ENCODE measurements at regions not wholly inside any gene's neighbourhood (a gene's known extent, or its start where the extent isn't known, plus 50 kb on each side); places are given as distances from the start of the nearest gene placed in this dataset.
"Not testable (repeated sequence)": the region's sequence is repeated elsewhere in the genome, so short reads cannot be mapped to it uniquely, and the experiment has no call there.

DNA sequence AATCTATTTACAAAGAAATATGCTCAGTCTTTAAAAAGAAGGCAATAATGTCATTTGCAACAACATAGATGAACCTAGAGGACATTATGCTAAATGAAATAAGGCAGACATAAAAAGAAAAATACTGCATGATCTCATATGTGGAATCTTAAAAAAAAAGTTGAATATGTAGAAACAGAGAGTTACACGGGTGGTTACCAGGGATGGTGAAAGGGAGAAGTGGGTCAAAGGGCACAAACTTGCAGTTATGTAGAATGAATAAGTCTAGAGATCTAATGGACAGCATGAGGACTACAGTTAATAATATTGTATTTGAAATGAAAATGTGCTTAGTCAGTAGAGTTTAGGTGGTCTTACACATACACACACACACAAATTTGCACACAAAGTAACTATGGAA lies 88.2 kb upstream of the CCDC71L start:
- no peak for DNase-seq

DNA sequence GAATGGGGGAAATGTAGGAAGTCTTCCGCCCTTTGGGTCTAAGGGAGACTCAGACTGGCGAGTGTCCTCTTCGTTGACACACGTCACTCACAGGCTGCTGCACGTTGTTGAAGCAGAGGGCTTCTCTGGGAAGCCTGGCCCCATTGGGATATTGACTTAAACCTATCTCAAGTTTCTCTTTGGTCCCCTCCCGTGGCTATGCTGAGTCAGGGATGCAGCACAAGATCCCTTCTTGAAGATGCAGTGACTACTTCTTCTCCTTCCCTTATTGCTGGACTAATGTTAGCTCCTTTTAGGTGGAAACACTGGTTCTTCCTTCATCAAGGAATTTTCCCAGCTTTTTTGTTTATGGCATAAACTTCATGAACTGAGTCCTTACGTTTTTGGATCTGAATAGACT lies 89.8 kb upstream of the CCDC71L start:
- no peak for DNase-seq

DNA sequence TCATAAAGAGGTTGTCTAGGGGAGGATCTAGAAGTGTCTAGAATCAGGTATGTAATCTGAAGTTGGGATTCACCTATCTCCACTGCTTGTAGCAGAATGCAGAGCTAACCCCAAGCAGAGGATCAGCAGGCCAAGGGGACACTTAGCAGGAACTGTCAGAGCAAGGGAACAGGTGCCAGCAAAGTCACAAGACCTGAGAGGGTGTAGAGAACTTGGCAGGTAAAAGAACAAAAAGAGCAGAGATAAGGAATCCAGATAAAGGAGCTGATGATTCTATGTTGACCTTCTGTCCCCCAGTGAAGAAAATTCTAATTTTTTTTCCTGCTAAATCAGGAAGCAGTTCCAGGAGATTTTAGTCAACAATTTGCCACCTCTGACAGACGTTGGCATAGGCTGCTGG lies 91.4 kb upstream of the CCDC71L start:
- no peak for DNase-seq

DNA sequence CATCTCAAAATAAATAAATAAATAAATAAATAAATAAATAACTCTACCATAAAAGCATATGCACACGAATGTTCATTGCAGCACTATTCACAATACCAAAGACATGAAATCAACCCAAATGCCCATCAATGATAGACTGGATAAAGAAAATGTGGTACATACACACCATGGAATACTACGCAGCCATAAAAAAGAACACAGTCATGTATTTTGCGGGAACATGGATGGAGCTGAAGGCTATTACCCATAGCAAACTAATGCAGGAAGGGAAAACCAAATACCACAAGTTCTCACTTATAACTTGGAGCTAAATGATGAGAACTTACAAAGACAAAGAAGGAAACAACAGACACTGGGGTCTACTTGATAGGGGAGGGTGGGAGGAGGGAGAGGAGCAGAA lies 94.1 kb upstream of the CCDC71L start:
- DNase-seq, result not testable (repeated sequence)

DNA sequence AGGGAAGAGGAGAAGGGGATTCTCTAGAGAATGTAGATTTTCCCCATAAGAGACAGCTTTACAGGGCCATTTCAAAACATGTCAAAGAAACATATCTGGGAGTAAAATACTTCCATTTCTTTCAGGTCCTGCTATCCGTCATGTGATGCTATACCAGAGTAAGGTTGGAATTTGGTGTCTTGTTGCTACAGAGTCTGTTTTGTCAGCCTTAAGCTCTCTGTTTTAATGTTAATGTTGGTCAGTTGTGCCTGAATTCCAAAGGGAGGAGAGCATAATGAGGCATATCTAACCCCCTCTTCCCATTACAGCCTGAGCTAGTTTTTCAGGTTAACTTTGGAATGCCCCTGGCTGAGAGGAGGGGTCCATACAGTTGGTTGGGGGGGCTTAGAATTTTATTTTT lies 94.7 kb upstream of the CCDC71L start:
- DNase-seq, result no peak

DNA sequence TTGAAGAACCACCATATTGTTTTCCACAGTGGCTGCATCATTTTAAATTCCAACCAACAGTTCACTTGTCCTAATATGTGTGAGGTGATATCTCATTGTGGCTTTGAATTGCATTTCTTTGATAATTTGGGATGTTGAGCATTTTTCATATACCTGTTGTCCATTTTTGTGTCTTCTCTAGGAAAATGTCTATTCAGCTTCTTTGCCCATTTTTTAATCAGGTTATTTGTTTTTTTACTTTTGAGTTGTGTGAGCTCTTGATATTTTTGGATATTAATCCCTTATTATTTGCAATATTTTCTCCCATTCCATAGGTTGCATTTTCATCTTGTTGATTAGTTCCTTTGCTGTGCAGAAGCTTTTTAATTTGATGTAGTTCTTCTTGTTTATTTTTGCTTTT lies 95.1 kb upstream of the CCDC71L start:
- no peak for DNase-seq

DNA sequence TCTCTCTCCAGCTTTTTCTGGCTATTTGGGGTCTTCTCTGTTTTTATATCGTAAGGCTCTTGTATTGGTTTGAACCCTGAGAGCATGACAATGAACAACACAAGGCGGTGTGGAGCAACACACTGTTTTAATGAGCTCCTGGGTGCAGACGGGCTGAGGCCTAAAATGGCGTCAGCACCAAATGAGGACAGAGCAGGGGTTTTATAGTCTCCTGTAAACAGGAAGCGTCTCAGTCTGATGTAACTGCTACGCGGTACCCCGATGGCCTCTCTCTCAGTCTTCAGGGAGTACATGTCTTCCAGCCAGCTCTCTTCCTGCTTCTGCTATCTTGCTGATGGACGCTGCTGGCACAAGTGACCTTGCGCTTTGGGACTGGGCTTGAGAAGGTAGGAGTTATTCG lies 95.9 kb upstream of the CCDC71L start:
- no peak for DNase-seq

DNA sequence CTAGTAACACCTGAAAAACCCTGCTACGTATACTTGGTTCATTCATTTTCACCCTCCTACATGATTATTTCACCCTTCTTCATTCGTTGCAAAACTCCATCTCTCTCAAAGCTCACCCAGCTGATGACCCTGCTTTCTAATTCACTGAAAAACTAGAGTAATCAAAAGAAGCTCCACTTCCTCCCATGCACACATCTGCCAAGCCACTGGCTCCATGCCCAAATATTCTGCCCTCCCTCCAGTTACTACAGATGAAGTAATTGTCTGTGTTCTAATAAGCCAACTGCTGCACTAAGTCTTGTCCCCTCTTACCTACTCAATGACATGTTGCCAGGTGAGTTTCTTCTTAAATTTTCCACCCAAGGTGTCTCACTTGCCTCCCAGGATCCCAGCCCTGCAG lies 96.9 kb upstream of the CCDC71L start:
- DNase-seq, result peak in 2 of 3 donors; percentile 20 to 42

DNA sequence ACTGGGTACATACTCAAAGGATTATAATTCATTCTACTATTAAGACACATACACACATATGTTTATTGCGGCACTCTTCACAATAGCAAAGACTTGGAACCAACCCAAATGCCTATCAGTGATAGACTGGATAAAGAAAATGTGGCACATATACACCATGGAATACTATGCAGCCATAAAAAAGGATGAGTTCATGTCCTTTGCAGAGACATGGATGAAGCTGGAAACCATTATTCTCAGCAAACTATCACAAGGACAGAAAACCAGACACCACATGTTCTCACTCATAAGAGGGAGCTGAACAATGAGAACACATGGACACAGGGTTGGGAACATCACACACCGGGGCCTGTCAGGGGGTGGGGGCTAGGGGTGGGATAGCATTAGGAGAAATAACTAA lies 101.9 kb upstream of the CCDC71L start:
- not testable (repeated sequence) for DNase-seq

DNA sequence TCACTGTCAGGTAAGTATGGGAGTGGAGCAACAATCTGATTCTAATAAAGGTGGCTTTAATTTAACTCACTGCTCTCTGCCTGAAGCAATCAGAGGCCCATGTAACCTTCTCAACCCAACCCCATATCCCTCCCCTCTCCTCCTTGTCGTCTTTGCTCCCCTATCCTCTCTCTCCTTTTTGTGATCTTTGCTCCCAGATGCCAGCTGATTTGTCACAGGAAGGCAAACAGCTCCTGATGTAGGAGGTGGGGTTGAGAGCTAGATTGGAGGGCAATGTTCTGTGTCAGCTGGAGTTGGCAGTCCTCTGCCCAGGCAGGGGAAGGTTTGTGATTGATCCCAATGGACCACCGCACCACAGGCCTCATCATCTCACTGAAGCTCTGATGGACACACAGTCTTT lies 101.4 kb upstream of the PIK3CG start:
- no peak for DNase-seq

DNA sequence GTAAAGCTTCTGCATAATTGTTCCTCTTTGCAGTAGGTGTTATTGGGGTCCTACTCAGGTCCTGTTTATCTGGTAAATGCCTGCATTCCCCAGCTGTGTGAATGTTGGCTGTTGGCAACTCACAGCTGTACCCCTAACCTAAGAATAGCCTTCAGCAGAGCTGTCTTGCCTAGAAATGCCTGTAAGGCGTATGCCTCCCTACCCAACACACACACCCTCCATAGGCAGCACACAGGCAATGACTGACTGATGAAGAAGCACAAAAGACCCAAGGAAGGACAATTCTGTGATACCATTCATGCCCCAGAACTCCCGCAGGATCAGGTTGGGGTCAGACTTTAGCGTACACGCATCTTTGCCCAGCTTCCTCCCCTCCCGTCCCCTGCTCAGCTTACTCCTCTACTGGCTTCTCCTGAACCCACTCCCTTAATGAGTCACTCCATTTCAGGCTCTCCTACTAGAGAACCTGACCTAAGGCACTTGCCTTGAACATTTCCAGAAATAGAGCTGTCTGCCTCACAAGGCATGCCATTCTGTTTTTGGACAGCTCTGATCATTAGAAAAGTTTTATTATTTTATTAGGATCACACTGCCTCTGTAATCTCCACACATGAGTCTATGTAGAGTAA lies 99.2 kb upstream of the PIK3CG start:
- no peak for DNase-seq

DNA sequence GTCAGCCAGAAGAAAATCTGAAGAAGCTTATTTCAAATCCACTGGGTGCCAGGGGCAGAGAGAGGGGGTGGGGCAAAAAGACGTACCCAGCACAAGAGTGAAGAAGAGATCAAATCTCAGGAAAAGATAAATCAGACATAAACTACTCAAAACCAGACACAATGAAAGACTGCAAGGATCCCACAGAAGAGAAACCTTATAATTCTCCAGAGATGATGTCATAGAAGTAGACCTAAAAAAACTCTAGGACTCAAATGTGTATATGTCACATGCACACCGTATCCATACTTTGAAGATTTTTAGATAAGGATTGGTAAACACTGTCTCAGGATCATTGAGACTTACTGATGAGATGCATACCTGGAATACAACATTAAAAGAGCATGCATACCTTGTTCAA lies 98.5 kb upstream of the PIK3CG start:
- no peak for DNase-seq

DNA sequence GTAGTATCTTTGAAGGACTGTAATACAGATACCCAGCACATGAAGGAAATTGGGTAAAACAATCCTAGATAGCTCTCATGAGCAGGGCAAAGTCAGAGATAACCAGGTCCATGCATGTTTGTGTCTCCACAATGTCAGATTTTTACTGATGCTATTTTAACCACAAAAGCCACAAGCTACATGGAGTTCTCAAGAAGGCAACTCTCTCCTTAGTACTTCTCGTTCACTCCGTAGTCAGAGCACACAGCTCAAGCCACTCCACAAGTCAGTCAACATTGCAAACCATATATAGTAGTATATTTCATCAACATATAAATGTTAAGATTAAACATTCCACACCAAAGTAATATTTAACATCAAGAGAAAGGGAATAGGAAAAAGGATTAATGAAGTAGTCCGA lies 98.0 kb upstream of the PIK3CG start:
- DNase-seq, result peak in 1 of 3 donors; percentile 37

DNA sequence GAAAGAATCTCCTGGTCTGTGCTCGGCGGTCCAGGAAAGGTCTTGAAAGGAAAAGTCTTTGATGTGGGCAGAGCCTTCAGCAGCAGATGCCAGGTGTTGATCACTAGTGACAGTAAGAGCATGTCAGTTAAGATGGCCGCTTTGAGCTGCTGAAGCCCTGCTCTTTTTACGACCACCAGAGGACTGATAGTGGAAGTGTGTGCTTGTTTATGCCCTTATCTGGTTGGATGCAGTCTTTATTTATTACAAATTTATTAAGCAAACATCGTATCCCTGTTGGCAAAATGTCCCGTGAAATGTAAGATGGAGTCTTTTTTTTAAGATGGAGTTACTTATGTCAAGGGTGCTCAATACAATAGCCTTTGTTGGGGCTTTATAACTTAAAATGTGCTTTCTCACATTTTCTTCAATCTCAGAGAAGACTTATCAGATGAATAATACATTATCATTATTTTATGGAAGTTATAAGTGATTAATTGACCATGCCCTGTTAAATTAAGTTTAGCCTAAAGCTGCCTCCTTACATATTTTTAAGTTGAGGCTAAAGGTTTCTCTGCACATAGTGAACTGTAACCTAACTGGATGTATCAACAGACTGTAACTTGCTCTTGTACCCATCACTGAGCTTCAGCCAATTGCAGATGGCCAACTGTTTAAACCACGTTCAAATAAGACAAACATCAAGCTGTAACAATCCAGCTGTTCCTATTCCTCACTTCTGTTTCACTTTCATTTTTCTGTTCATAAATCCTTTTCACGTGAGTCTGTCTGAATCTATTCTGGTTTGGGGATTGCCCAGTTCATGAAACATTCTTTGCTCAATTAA lies 97.4 kb upstream of the PIK3CG start:
- DNase-seq, result no peak

DNA sequence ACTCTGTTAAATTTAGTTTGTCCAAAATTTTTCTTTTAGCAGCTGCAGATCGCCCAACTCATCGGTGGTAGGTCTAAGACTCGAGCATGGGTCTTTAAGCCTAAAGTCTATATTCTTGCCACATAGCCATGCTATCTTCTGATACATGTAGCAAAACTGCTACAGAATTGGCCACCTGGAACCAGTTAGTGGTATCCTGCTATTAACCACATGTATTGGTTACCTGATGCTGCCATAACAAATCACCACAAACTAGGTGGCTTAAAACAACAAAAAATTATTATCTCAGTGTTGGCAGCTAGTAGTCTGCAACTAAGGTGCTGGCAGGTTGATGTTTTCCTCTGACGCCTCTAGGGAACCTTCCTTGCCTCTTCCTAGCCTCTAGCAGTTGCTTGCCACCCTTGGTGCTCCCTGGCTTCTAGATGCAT lies 96.7 kb upstream of the PIK3CG start:
- DNase-seq, result no peak

DNA sequence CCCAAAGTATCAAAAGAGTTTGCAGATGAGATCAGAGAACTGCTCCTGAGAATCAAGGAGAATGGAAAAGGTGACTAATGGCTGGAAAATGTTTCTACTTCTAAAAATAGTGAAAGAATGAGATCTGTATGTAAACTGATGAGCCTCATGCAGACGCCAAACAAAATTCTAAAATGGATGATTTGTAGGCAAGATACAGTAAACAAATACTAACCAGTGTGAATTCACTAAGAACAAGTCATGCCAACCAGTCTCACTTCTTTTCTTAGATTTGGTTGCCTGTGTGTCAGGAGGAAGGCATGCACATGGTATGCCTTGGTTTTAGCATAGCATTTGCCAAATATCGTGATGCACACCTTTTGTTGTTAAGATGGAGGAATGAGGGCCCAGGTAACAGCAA lies 94.9 kb upstream of the PIK3CG start:
- peak in 1 of 3 donors; percentile 78 for DNase-seq

DNA sequence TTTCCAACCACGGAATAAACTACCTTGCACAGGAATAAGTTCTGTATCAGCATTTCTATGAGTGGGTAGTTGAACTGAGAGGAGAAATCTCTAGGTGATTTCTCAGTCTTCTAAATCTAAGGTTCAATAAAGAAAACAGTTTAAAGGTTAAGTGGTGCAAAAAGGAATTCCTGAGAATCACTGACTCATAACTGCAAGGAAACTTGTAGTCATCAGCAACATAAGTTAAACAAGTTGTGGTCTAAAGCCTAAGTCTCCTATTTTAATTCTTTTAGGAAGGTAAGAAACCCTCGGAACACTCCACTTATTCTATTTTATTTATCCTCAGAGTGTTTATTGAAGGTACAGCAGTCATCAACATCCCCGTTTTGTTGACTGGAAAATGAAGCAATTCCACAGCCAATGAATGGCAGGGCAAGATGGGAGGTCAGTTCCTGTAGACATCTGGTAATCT lies 92.4 kb upstream of the PIK3CG start:
- DNase-seq, result peak in 1 of 3 donors; percentile 51

DNA sequence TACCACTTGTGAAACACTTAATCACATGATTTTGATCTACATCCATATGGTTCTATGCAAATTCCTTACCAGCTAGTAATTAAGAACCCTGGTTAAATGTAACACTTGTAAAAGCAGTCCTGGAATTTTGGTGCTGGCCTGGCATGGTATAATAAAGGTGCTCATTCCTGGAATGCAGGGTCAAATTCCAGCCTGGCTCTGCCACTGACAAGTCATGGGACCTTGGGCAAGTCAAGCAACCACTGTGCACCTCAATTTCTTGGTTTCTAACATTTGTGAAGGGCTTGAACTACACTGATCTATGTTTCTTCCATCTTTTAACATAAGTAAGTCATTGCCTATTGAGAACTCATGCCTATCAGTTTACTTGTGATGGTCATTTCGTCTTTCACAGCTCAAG lies 91.9 kb upstream of the PIK3CG start:
- no peak for DNase-seq

DNA sequence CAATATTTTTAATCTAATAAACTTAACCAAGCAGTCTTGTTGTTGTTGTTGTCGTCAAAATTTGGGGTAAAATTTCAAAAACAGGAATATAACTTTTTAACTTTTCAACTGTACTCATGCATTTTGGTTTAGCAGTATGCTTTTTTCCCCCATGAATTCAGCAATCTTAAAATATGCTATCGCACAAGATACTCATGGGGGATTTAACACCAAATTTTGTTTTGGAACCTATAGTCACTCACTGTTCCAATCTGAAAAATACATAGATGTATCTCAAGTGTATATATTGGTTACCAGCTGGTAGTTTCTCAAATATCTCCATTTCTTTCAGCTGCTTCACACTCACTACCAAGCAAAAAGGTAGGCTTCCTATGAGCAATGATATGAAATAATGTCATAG lies 91.4 kb upstream of the PIK3CG start:
- DNase-seq, result no peak

DNA sequence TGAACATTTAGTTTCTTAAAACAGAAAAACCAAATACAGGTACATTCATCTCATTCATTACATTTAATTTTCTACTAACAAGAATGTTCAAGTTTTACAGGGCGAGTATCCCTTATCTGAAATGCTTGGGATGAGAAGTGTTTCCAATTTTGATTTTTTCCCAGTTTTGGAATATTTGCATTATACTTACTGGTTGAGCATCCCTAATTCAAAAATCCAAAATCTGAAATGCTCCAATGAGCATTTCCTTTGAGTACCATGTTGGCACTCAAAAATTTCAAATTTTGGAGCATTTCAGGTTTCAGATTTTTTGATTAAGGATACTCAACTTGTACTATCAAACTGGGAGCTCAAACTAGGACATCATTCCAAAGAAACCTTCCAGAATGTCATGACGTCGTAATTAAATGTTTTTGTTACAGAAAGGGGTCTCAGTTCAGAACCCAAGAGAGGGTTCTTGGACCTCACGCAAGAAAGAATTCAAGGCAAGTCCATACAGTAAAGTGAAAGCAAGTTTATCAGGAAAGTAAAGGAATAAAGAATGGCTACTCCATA lies 90.8 kb upstream of the PIK3CG start:
- no peak for DNase-seq

DNA sequence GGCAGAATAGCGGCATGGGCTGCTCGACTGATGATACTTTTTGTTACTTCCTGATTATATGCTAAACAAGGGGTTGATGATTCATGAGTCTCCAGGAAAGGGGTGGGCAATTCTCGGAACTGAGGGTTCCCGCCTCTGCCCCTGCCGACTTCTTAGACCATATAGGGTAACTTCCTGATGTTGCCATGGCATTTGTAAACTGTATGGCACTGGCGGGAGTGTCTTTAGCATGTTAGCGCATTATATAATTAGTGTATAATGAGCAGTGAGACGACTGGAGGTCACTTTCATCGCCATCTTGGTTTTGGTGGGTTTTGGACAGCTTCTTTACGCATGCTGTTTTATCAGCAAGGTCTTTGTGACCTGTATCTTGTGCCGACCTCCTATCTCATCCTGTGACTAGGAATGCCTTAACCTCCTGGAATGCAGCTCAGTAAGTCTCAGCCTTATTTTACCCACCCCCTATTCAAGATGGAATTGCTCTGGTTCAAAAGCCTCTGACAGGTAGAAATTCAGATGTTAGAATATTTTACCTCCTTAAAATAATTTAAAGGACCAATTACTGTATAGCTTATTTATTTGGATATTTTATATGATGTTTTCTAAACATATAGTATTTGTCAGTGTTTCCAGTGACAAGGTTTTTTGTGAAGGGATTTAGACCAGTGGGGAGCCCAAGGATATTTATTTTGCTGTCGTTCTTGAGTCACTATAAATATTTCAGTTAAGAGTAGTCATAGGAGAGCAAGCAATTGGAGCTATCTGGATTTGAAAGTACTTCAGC lies 90.1 kb upstream of the PIK3CG start:
- DNase-seq, result no peak

DNA sequence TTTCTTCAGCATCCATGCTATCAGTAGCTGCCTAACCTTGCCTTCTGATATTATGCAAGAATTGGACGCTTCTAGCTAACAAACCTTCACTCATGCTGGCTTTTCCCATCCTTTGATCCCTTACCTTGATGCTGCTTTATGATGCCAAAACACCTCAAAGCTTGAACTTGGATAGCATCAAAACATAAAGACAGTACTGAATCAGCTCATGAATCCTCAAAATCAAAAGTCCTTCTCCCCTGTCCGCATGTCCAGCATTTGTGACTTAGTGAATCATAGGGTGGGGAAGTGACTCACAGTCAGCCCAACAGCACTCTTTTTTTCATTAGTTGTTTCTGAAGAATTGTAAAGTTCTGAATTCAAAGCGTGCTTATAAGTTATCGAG lies 89.5 kb upstream of the PIK3CG start:
- DNase-seq, result peak in 1 of 3 donors; percentile 33
